ENCODE measurements at regions not wholly inside any gene's neighbourhood (a gene's known extent, or its start where the extent isn't known, plus 50 kb on each side); places are given as distances from the start of the nearest gene placed in this dataset.

GRCh38 chr2:150171065-150171548 is 316.4 kb downstream of the RND3 start:
- H3K27ac ChIP-seq = no peak overlapping the region
- no peak for DNase-seq (ENCODE audit: low read depth, low spot score)

- no peak for DNase-seq (ENCODE audit: low read depth, low spot score)
- no peak overlapping the region for H3K27ac ChIP-seq
These were observed 318.2 kb downstream of the RND3 start for GRCh38 chr2:150169237-150169629.

GRCh38 chr2:150168595-150169236 is 318.8 kb downstream of the RND3 start:
- H3K27ac ChIP-seq = no peak overlapping the region
- DNase-seq (ENCODE audit: low read depth, low spot score) = no peak

- peak overlapping the region; percentile 57 for H3K27ac ChIP-seq
- no peak for DNase-seq (ENCODE audit: low read depth, low spot score)
These were observed 319.8 kb downstream of the RND3 start for GRCh38 chr2:150167711-150168110.

GRCh38 chr2:150166313-150167051 is 321.0 kb downstream of the RND3 start:
- H3K27ac ChIP-seq = peak overlapping the region; percentile 57
- DNase-seq (ENCODE audit: low read depth, low spot score) = no peak

- DNase-seq (ENCODE audit: low read depth, low spot score) = no peak
- peak overlapping the region; percentile 57 for H3K27ac ChIP-seq
These were observed 321.5 kb downstream of the RND3 start for GRCh38 chr2:150165988-150166312.

- peak overlapping the region; percentile 57 for H3K27ac ChIP-seq
- DNase-seq (ENCODE audit: low read depth, low spot score) = no peak
These were observed 322.0 kb downstream of the RND3 start for GRCh38 chr2:150165442-150165841.

GRCh38 chr2:150162241-150162942 is 325.1 kb downstream of the RND3 start:
- H3K27ac ChIP-seq = no peak overlapping the region
- no peak for DNase-seq (ENCODE audit: low read depth, low spot score)

- no peak for DNase-seq (ENCODE audit: low read depth, low spot score)
- H3K27ac ChIP-seq = no peak overlapping the region
These were observed 327.4 kb downstream of the RND3 start for GRCh38 chr2:150160058-150160457.

- no peak overlapping the region for H3K27ac ChIP-seq
- DNase-seq (ENCODE audit: low read depth, low spot score) = no peak
These were observed 328.2 kb downstream of the RND3 start for GRCh38 chr2:150159300-150159699.

- no peak for DNase-seq (ENCODE audit: low read depth, low spot score)
- H3K27ac ChIP-seq = no peak overlapping the region
These were observed 330.6 kb downstream of the RND3 start for GRCh38 chr2:150156876-150157275.

- no peak for DNase-seq (ENCODE audit: low read depth, low spot score)
- no peak overlapping the region for H3K27ac ChIP-seq
These were observed 331.1 kb downstream of the RND3 start for GRCh38 chr2:150156415-150156814.

- no peak for DNase-seq (ENCODE audit: low read depth, low spot score)
- H3K27ac ChIP-seq = no peak overlapping the region
These were observed 333.1 kb downstream of the RND3 start for GRCh38 chr2:150154308-150154797.

GRCh38 chr2:150153646-150154307 is 333.7 kb downstream of the RND3 start:
- DNase-seq (ENCODE audit: low read depth, low spot score) = no peak
- no peak overlapping the region for H3K27ac ChIP-seq

GRCh38 chr2:150152230-150152629 is 335.2 kb downstream of the RND3 start:
- no peak overlapping the region for H3K27ac ChIP-seq
- DNase-seq (ENCODE audit: low read depth, low spot score) = no peak

- DNase-seq (ENCODE audit: low read depth, low spot score) = no peak
- no peak overlapping the region for H3K27ac ChIP-seq
These were observed 337.3 kb downstream of the RND3 start for GRCh38 chr2:150150144-150150543.

GRCh38 chr2:150147889-150148683 is 339.4 kb downstream of the RND3 start:
- no peak for DNase-seq (ENCODE audit: low read depth, low spot score)
- H3K27ac ChIP-seq = no peak overlapping the region

- DNase-seq (ENCODE audit: low read depth, low spot score) = no peak
- no peak overlapping the region for H3K27ac ChIP-seq
These were observed 340.6 kb downstream of the RND3 start for GRCh38 chr2:150146879-150147278.

GRCh38 chr2:150145299-150145692 is 342.2 kb downstream of the RND3 start:
- no peak overlapping the region for H3K27ac ChIP-seq

More at GRCh38 chr2:150145299-150145692, 342.2 kb downstream of the RND3 start:
- DNase-seq (ENCODE audit: low read depth, low spot score) = no peak

Data from epithelial cell of prostate (primary cell).